Spleen (tissue), 3 donors: ENCODE measurements at regions not wholly inside any gene's neighbourhood (a gene's known extent, or its start where the extent isn't known, plus 50 kb on each side); places are given as distances from the start of the nearest gene placed in this dataset.

ENCODE experiments used
- POLR2A ChIP-seq, 3 donors: fragments of 450-650 bp; IDR thresholded peaks; one replicate each; pipeline ENCODE4 v1.5.1; 2017; ENCODE audit warnings: antibody characterized with exemption in 3 of 3, mild to moderate bottlenecking in 1 of 3
- POLR2AphosphoS5 ChIP-seq, 3 donors: sonication (generic); formaldehyde crosslinking; IDR thresholded peaks; one replicate each; pipeline ENCODE4 v1.5.1; 2017; ENCODE audit warnings: antibody characterized with exemption in 3 of 3

DNA sequence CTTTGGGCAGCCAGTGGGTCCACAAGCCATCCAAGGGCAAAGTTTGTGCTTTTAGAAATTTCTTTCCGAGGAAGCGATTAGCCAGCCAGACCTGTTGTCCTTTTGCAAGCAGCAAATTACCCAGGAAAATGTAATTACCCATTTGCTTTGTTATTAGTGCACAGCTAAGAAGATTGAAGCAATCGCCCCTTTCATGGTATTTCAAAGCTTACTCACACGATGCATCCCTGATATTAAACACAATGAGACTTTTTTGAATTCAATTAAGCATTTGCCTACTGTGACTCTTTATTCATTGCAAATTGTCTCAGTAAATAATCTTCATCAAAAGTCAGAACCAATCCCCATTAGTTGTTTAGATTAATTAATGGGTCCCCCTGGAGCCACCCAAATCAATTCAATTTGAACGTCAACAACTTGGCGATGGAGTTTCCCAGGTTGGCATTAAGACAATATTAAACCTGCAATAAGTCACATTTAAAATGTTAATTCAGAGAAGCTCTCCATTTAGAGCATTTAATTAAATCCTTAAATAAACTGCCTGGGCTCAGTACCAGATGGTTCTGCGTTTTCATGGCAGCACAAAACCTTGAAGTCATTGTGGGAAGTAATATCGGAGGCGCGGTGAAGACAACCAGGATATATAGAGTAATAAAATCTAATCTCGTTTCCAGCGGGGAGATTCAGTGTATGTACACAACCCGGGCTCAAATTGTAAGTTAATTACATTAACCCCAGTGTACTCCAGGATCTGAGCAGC lies 366.2 kb upstream of the TNRC6C start:
- TF ChIP-seq POLR2A (IDR thresholded peaks at IDR 0.05) (no peak), POLR2AphosphoS5 (IDR thresholded peaks at IDR 0.05) (no peak)
